DND-41 (cell line): ENCODE measurements at regions not wholly inside any gene's neighbourhood (a gene's known extent, or its start where the extent isn't known, plus 50 kb on each side); places are given as distances from the start of the nearest gene placed in this dataset.

Experiments used
- EZH2 ChIP-seq: IDR thresholded peaks from 3 replicates; pipeline ENCODE4 v1.6.1; 2012; ENCODE audit warnings: borderline replicate concordance, low read depth, mild to moderate bottlenecking, moderate library complexity, low read length, inconsistent platforms; ENCODE audit not compliant: severe bottlenecking
- TF ChIP-seq, protein P1 (sequence below): IDR thresholded peaks from 2 replicates; pipeline ENCODE4 v1.5.1; 2012; ENCODE audit warnings: borderline replicate concordance, low read length, moderate library complexity, mild to moderate bottlenecking; ENCODE audit not compliant: poor library complexity, severe bottlenecking; ENCODE audit errors: extremely low read depth

DNA sequence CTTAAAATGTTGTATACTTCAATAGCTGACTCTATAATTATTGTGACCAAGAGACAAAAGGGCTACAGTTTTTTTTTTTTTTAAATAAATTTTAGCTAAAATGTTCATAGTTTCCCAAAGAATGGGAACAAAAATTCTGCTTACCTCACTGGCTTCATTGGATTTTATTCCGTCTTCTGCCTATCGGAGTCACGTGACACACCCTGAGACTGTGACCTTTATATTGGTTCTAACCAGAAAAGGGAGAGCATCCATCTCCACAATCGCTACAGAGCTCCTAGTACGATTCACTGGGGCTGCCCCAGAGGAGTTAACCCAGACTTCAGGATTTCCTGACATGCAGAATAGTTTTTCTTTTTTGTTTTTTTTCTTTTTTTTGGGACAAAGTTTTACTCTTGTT lies 203.6 kb upstream of the SLC35G4 start:
- TF ChIP-seq, protein P1, sequence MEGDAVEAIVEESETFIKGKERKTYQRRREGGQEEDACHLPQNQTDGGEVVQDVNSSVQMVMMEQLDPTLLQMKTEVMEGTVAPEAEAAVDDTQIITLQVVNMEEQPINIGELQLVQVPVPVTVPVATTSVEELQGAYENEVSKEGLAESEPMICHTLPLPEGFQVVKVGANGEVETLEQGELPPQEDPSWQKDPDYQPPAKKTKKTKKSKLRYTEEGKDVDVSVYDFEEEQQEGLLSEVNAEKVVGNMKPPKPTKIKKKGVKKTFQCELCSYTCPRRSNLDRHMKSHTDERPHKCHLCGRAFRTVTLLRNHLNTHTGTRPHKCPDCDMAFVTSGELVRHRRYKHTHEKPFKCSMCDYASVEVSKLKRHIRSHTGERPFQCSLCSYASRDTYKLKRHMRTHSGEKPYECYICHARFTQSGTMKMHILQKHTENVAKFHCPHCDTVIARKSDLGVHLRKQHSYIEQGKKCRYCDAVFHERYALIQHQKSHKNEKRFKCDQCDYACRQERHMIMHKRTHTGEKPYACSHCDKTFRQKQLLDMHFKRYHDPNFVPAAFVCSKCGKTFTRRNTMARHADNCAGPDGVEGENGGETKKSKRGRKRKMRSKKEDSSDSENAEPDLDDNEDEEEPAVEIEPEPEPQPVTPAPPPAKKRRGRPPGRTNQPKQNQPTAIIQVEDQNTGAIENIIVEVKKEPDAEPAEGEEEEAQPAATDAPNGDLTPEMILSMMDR, result no peak
- no peak for TF ChIP-seq EZH2
